ENCODE measurements at regions not wholly inside any gene's neighbourhood (a gene's known extent, or its start where the extent isn't known, plus 50 kb on each side); places are given as distances from the start of the nearest gene placed in this dataset.

GRCh38 chr14:28896337-28896736 is 129.8 kb downstream of the FOXG1 start:
- TF ChIP-seq POLR2A (IDR thresholded peaks at IDR 0.05; ENCODE audit: low read length) = no peak
- no peak for TF ChIP-seq GATA1 (IDR thresholded peaks at IDR 0.05; ENCODE audit: low read depth, low read length)
